ENCODE measurements at regions not wholly inside any gene's neighbourhood (a gene's known extent, or its start where the extent isn't known, plus 50 kb on each side); places are given as distances from the start of the nearest gene placed in this dataset.
A peak's percentile ranks its signal among the peaks of the same experiment; 100 is the strongest.

GRCh38 chr13:80284290-80284689 lies 56.6 kb downstream of the SPRY2 start:
- no peak for DNase-seq (ENCODE audit: low read depth)

GRCh38 chr13:80278706-80279105 lies 62.2 kb downstream of the SPRY2 start:
- no peak for DNase-seq (ENCODE audit: low read depth)

DNA sequence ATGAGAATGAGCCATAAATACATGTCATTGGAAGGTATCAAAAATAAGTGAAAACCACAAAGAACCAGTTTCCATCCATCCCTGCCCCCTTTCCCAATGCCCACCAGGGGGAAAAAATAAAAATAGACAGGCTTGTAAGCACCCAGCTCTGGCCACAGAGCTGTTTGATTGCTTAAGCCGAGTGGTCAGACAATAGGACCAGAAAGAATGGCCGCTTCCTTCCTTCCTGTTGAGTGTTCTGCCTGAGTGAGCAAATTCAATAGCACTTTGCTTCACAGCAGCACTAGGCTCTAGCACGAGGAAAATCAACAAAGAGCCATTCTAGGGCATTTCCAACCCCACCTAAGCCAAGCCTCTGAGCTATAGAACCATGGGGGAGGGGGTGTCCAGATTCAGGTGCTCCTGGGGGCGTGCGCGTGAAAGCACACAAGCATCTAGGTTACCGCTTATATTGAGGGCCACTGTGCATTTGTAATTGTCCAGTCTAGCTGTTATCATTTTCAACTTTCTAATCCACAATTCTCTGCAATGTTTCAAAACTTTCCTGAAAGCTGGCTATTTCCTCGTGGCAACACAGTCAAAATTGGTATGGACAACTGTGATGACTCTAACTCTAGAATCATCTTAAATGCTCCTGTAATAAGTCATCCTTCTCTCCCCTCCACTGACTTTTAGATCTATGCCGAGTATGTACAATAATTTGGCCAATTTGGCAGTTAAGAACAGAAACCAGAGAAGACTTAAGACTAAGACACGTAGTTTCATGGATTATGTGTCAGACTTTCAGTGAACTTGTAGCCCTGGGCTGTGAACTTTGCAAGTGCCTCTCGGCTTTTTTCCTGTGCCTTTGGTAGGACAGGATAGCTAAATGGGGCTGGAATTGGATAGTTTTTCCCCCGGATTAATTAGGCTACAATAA lies 64.3 kb downstream of the SPRY2 start:
- DNase-seq (ENCODE audit: low read depth): no peak

GRCh38 chr13:80274643-80275042 lies 66.3 kb downstream of the SPRY2 start:
- DNase-seq (ENCODE audit: low read depth): no peak

DNA sequence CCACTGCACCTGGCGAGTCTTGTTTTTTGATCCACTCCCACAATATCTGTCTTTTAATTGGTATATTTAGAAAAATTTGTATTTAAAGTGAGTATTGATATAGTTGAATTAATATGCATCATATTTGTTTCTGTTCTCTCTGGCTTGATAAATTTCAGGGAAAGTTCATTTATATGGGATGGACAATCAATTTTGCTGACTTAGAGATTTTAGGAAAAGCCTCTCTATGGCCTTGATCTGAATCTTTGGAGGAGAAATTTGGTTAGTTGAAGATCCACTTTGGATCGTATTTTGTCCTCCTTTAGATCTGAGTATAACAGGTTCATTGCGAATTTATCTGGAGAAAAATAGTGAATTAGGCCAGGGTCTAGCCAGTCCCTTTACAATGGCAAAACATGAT lies 67.2 kb downstream of the SPRY2 start:
- DNase-seq (ENCODE audit: low read depth): no peak

GRCh38 chr13:80265348-80265747 lies 75.6 kb downstream of the SPRY2 start:
- no peak for DNase-seq (ENCODE audit: low read depth)

GRCh38 chr13:80263745-80264513 lies 77.0 kb downstream of the SPRY2 start:
- DNase-seq (ENCODE audit: low read depth): no peak

DNA sequence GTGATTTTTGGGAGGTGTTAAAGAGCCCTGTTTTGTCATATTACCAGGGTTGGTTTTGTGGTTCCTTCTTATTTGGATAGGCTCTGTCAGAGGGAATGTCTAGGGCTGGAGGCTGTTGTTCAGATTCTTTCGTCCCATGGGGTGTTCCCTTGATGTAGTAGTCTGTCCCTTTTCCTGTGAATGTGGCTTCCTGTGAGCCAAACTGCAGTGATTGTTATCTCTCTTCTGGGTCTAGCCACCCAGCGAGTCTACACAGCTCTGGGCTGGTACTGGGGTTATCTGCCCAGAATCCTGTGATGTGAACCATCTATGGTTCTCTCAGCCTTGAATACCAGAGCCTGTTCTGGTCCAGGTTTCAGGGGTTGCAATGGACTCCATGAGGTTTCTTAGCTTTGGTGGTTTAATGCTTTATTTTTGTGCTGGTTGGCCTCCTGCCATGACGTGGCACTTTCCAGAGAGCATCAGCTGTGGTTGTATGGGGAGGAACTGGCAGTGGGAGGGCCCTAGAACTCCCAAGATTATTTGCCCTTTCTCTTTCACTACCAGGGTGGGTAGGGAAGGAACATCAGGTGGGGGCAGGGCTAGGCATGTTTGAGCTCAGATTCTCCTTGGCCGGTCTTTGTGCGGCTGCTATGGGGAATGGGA lies 78.8 kb downstream of the SPRY2 start:
- no peak for DNase-seq (ENCODE audit: low read depth)

- no peak for DNase-seq (ENCODE audit: low read depth)
These were observed 81.8 kb downstream of the SPRY2 start for GRCh38 chr13:80259159-80259558.

GRCh38 chr13:80256352-80256932 lies 84.5 kb downstream of the SPRY2 start:
- DNase-seq (ENCODE audit: low read depth): no peak

GRCh38 chr13:80255946-80256345 lies 85.0 kb downstream of the SPRY2 start:
- no peak for DNase-seq (ENCODE audit: low read depth)

- peak; percentile 12 for DNase-seq (ENCODE audit: low read depth)
These were observed 89.5 kb downstream of the SPRY2 start for GRCh38 chr13:80251403-80251802.

DNA sequence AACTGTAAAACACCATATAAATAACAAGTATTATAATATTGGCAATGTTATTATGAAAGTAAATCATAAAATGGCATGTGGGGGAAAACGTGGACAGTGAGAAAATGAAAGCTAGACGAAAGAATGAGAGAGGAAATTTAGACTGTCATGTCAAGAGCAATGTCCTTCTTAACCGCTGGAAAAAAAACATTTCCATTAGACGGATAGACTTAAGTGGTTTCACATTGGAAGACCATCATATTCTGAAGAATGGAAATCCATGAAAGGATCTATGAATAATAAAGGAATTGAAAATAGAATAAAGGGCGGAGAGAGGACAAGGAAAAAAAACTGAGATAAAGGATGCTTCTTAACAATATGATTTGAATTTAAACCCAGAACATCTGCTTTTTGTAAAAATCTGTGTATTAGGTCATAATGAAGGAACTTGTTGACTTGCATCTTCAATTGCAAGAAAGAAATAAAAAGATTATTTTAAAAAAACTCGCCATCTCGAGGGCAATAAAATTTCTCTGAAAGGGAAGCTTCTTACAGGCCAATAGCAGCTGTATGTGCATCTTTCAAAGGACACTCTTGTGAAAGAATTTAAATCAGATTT lies 90.6 kb downstream of the SPRY2 start:
- no peak for DNase-seq (ENCODE audit: low read depth)

- DNase-seq (ENCODE audit: low read depth): no peak
These were observed 91.3 kb downstream of the SPRY2 start for GRCh38 chr13:80249516-80250212.

GRCh38 chr13:80245162-80245733 lies 95.7 kb downstream of the SPRY2 start:
- no peak for DNase-seq (ENCODE audit: low read depth)

DNA sequence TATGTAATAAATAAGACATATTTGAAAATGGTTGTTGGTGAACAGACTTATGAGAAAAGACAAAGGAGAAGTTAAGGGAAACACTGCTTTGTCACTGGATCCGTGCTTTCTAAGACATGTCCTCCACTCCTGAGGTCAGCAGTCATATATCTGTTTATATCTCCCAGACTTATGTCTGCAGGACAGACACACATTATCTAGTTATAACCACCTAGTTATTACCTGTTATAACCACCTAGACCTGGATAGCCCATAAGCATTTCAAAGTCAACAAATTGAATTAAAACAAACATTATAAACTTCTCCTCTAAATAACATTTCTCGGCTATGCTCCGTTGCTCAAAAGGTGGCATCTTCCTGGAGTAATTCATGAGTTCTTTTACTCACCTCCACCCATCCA lies 96.4 kb downstream of the SPRY2 start:
- DNase-seq (ENCODE audit: low read depth): no peak

- DNase-seq (ENCODE audit: low read depth): no peak
These were observed 98.0 kb downstream of the SPRY2 start for GRCh38 chr13:80242728-80243427.

GRCh38 chr13:80239571-80240255 lies 101.2 kb downstream of the SPRY2 start:
- DNase-seq (ENCODE audit: low read depth): no peak

DNA sequence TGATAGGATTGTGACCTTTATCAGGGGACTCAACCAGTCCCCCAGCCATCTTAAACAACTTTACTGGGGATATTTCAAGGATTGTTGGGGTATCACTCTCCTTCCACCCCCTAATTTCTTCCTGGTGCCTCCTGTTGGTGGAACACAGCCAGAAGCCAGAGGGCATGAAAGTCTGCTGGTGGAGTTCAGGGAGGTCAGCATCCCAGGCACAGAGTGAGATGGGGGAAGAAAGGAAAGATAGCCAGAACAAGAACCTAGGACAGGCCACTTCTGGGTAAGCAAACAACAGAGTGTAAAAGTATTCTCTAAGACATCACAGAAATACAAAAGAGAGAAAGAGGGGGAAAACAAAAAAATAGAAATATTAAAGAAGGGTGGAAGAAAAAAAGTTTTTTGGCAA lies 101.8 kb downstream of the SPRY2 start:
- DNase-seq (ENCODE audit: low read depth): no peak

DNA sequence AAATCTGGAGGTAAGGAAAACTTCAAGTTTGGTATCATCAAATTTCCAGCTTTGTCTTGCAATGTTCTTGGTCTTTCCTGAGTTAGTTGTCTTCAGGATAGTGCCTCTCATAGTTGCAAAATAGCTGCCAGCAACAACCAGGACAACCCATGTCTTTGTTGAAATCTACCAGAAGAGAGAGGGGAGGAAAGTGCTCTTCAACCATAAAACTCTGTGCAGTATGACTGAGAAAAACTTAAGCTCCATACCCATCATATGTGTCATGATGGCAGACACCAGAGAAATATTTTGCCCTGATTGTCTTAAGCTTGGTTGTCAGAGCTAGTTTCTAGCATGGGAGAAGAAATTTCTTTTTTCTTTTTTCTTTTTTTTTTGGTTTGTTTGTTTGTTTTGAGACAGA lies 103.3 kb downstream of the SPRY2 start:
- no peak for DNase-seq (ENCODE audit: low read depth)
